ENCODE measurements at regions not wholly inside any gene's neighbourhood (a gene's known extent, or its start where the extent isn't known, plus 50 kb on each side); places are given as distances from the start of the nearest gene placed in this dataset.
"Not testable (repeated sequence)": the region's sequence is repeated elsewhere in the genome, so short reads cannot be mapped to it uniquely, and the experiment has no call there.

DNA sequence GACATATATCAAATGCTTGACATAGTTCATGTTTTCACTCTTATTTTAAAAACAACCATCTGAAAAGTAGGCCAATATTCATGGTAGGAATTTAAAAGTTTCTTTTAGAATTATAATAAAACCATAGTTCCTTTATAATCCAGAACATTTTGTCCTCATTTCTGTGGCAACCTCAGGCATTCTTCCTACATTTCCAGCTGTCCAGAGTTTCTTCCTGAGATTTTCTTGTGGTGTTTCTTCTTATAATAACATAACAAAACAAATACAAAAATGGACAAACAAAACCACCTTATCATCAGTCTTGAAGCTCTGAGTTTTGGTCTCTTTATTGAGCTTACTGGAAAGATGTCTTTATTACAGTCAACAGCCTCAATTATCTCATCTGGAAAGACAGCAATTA lies 2028.6 kb upstream of the CELF4 start:
- intact Hi-C loops (cut with micrococcal nuclease) = no loop called here

DNA sequence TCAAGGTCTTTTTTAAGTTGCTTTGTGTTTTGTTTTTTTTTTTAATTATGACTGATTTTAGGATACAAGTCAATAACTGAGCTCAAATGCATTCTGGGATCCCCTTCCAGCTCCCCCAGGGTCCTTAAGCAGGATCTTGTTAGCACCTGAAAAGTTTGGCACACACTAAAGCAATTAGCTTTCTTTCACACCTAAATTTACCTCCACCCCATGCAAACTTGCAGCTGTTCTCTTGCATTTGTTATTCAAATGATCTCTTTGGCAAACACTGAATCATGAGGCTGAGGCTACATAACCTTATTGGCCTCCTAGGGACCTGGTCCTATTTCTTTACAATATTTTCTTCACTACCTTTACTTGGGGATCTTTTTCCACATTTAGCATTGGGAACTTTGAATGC lies 2026.1 kb upstream of the CELF4 start:
- intact Hi-C loops (cut with micrococcal nuclease) = no loop called here

DNA sequence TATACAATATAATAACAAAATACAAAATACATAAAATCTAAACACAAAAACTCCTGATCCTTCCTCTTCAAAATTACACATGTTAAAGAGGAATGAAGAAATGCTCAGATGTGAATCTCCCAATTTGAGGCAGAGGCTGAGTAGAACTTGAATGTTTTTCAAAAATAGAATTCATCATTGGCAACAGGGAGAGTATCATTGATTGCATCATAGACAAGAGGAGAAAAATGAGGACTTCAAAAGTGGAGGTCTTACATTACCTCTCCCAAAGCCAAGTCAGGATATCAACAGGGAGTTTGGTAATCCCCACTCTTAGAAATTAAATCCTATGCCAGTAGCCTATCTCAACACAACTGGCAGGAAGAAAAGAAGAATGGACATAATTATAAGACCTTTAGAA lies 2023.9 kb upstream of the CELF4 start:
- intact Hi-C loops (cut with micrococcal nuclease) = no loop called here

- intact Hi-C loops (cut with micrococcal nuclease) = no loop called here
These were observed 2022.0 kb upstream of the CELF4 start for GRCh38 chr18:39587586-39587985.

DNA sequence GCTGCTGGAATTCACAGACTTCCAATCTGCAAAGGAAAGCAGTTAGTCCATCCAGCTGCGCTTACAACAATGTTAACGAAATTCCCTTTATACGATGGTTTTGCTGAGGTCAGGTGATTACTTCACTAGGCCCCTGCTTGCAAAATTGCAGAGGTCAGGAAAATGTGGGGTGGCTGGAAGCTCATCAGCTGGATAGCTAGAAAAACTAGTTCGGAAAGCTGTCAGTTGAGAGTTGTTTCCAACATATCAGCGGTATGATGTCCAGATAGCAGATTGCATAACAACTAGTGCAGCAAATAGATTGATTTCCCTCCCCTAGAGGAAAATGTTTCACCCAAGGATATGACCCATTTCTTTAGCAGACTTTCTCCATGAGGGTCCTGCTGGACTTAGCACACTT lies 2021.1 kb upstream of the CELF4 start:
- intact Hi-C loops (cut with micrococcal nuclease) = no loop called here

GRCh38 chr18:39574897-39575296 lies 2009.3 kb upstream of the CELF4 start:
- intact Hi-C loops (cut with micrococcal nuclease) = loop anchor here (5.0 kb wide), 1 partner anchor 1798 kb away; no protein-coding TSS in a partner anchor

DNA sequence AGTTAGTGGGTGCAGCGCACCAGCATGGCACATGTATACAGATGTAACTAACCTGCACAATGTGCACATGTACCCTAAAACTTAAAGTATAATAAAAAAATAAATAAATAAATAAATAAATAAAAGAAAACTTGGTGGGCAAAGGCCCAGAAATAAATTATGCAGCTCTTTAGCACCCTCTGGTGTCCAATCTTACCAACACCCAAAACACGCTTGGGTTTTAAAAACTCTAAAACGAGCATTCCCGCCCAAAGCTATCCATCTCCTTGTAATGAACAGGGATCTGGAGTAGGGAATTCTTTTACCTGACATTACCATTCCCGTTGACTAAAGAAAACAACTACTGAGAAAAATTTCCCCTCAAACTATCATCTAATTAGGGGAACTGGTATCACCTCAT lies 2005.9 kb upstream of the CELF4 start:
- intact Hi-C loops (cut with micrococcal nuclease) = loop anchor here (5.0 kb wide), 1 partner anchor 1794 kb away; no protein-coding TSS in a partner anchor

- intact Hi-C loops (cut with micrococcal nuclease) = not testable (repeated sequence)
These were observed 2000.1 kb upstream of the CELF4 start for GRCh38 chr18:39565551-39566230.

DNA sequence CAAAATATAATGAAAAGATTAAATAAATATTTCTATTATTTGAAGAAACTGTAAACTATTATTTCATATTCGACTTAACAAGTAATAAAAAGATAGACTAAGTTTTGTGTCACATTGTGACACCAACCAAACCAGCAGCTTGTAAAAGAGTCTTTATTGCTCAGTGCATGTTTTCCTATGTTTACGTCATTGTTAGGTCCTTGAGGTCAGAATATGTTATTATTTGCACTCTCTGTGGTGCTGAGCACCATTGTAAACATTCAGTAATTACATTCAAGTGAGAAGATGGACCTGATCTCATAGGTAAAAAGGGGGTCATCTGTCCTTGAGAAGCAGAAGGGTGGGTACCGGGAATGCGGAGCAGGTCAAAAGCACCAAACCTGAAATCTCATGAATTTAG lies 1999.1 kb upstream of the CELF4 start:
- intact Hi-C loops (cut with micrococcal nuclease) = no loop called here

DNA sequence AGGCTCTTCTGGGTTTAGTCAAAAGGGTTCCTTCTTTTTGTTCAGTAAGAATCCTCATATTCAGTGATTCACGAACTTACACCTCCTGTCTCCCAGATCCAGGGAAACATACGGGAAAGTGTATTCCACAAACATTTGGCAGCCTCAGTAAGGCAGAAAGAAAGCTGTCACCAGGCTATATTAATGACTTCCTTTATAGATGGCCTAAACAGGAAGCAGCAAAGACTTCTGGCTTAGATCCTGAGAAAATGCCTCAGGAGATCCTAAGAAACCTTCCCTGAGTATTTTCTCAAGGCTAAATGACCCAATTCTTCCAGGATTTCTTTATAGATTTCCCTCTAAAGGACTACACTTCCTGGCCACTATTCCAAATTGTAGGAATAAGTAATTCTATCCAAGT lies 1995.5 kb upstream of the CELF4 start:
- intact Hi-C loops (cut with micrococcal nuclease) = no loop called here

GRCh38 chr18:39558658-39559057 lies 1993.1 kb upstream of the CELF4 start:
- intact Hi-C loops (cut with micrococcal nuclease) = no loop called here

DNA sequence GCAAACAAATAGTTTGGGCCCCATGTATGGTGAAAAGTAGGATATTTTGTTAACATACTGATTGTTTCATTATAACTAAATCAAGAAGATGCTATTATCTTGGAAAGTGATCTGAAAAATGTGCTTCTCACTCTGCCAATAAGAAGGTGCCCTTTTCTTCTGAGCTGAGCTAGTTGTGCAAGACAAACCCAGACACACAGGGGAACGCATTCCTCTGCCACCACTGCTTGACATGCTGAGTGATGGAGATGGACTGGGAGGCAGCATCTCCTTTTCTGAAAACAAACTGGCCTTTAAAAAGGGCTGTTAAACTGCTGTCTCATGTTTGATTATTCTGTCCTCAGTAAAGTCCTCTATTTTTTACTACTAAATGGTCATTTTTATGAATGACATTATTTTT lies 1989.9 kb upstream of the CELF4 start:
- intact Hi-C loops (cut with micrococcal nuclease) = no loop called here

DNA sequence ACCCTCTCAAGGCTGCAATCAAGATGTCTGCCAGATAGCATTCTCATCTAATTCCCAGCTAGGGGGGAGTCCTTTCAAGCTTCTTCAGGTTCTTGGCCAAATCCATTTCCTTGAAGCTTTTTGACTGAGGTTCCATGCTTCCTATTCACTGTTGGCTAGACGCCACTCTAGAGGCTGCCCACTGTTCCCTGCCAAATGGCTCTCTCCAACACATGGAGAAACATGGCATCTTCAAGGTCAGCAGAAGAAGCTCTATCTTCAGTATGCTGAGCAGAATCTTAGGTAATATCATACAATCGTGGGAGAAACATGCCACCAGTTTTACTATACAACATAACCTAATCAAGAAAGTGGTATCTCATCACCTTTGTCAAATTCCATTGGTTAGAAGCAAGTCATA lies 1985.1 kb upstream of the CELF4 start:
- intact Hi-C loops (cut with micrococcal nuclease) = no loop called here

DNA sequence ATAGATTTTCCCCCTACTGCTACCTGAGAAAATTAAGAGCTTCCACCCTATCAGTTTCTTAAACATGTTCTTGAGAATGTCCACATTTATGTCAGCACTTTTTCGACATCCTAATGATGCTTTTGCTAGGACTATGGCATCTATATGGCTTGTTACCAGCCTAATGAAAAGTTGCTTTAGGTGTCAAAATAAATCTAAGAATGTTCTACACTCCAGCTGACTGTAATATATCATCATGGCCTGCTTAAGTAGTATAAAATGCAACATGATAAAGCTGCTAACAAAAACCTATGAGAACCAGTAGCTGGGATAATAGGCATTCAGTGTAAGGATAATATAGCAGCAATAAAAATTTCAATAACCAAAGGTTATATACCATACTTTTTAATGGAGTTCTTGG lies 1983.5 kb upstream of the CELF4 start:
- intact Hi-C loops (cut with micrococcal nuclease) = no loop called here

GRCh38 chr18:39531659-39532058 lies 1966.1 kb upstream of the CELF4 start:
- intact Hi-C loops (cut with micrococcal nuclease) = no loop called here

DNA sequence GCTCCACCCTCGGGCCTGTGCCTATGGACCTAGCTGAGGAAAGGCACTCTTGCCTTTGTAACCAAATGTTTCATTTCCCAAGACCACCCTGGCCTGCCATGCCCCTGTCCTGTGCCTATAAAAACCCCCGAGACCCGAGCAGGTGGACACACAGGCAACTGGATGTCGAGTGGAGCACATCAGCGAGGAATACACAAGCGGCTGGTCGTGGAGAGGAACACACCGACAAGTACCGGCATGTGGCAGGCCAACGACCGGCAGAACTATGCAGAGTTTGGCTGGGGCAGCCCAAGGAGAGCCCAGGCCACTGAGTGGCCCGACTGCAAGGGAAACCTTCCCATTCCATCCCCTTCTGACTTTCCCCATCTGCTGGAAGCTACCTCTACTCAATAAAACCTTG lies 1963.8 kb upstream of the CELF4 start:
- intact Hi-C loops (cut with micrococcal nuclease) = no loop called here

- intact Hi-C loops (cut with micrococcal nuclease) = no loop called here
These were observed 1961.9 kb upstream of the CELF4 start for GRCh38 chr18:39527465-39527864.

GRCh38 chr18:39524370-39524769 lies 1958.8 kb upstream of the CELF4 start:
- intact Hi-C loops (cut with micrococcal nuclease) = no loop called here

DNA sequence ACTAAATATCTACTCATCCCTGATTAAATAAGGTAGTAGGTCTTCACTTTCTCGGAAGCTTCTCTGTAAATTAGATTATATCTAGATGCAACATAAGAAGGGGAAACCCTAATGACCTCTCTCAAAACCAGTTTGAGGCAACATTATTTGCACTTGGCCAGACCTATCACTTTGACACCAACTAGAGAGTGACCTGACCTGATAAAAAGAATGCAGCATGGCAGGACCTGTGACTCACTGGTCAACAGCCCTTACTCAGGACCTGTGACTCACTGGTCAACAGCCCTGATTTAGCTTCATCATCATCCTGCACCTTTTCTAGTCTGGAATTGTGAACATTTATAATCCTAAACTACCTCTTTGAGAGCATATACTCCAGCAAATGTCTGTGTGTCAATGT lies 1957.7 kb upstream of the CELF4 start:
- intact Hi-C loops (cut with micrococcal nuclease) = no loop called here

DNA sequence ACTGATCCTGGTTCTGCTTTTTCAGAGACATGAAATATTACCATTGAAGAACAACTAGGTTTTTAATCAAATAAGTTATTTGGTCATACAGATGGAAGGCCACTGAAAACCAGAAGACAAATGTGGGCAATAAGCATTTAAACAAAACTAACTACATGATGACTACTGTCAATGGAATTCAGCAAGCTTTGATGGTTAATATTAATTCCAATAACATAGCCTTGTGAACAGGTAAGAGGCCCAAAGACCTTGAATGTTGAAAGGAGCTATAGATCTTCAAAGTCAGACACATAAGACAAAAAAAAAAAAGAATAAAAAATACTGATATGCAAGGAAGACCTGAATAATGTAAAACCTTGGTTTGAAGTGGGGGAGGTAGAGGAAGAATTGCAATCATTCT lies 1955.6 kb upstream of the CELF4 start:
- intact Hi-C loops (cut with micrococcal nuclease) = no loop called here

GRCh38 chr18:39519741-39520140 lies 1954.1 kb upstream of the CELF4 start:
- intact Hi-C loops (cut with micrococcal nuclease) = no loop called here

- intact Hi-C loops (cut with micrococcal nuclease) = no loop called here
These were observed 1949.7 kb upstream of the CELF4 start for GRCh38 chr18:39515299-39515698.

GRCh38 chr18:39513186-39513585 lies 1947.6 kb upstream of the CELF4 start:
- intact Hi-C loops (cut with micrococcal nuclease) = no loop called here
